ENCODE measurements at regions not wholly inside any gene's neighbourhood (a gene's known extent, or its start where the extent isn't known, plus 50 kb on each side); places are given as distances from the start of the nearest gene placed in this dataset.

DNA sequence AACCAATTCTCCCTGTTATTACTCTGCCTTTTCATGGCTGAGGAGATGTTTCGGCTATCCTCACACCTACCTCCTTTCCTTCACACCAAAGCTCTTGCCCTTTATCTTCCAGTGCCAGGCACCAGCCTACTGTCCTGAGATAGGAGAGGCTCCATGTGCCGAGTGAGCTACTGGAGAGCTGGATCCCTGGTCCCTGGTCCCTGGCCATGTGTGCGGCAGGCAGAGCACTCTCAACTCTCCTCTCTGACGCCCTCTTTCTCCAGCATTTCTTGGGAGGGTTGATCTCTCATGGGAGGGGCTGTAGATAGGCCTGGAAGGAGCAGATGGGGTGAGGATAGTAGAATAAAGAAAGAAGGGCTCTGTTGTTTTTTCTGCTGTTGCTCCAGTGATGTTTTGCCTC lies 277.1 kb upstream of the UMPS start:
- no peak for DNase-seq

GRCh38 chr3:124455891-124456290 lies 274.4 kb upstream of the UMPS start:
- no peak for DNase-seq

DNA sequence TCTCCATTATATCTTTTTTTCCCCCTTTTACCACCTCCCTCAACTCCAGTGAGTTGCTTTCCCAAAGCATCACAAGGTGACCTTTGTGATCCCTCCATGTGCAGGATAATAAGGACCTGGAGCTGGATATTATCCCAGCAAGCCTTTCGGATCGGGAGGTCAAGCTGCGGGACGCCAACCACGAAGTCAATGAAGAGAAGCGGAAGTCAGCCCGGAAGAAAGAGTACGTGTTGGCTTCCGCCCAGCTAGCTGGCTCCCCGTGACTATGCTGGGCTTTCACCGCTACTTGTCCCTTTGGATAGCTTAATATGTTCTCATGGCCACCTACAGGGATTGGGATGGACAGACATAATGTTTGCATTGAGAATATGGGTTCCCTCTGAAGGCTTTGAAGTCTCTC lies 273.7 kb upstream of the UMPS start:
- no peak for DNase-seq

DNA sequence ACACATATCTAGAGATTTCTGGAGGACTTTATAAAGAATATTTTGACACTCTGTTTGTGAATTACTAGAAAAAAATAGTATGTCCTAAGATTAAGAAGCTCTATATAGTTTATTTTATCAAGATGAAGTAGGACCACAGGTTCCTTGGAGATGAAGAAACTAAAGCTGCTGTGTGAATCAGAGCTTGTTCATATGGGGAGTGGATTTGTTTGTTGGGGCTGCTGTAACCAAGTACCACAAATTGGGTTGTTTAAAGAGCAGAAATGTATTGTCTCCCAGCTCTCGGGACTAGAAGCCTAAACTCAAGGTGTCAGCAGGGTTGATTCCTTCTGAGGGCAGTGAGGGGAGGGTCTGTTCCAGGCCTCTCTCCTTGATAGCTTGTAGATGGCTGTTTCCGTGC lies 270.6 kb upstream of the UMPS start:
- no peak for DNase-seq

- no peak for DNase-seq
These were observed 269.1 kb upstream of the UMPS start for GRCh38 chr3:124461126-124461525.

- DNase-seq, result no peak
These were observed 268.2 kb upstream of the UMPS start for GRCh38 chr3:124461838-124462632.

GRCh38 chr3:124463234-124463633 lies 267.0 kb upstream of the UMPS start:
- no peak for DNase-seq

GRCh38 chr3:124467980-124468902 lies 262.0 kb upstream of the UMPS start:
- DNase-seq, result peak; percentile 30 to 50

- DNase-seq, result no peak
These were observed 260.7 kb upstream of the UMPS start for GRCh38 chr3:124469555-124469954.

DNA sequence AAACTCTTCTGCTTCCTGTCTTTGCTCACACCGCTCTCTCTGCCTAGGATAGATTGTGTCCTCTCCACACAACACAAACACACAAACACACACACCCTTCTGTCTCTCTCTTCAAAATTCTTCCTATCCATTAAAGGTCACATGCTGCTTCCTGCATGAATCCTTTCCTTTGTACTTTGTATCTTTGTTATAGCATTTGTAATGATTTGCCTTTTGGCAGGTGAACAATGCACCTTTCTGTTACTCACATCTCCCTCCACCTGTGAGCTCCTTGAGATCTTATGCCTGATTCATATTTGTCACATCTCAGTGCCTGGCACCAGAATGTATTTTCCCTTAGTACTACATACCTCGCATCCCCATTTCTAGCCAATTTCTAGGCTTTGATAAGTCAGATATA lies 251.4 kb upstream of the UMPS start:
- no peak for DNase-seq

DNA sequence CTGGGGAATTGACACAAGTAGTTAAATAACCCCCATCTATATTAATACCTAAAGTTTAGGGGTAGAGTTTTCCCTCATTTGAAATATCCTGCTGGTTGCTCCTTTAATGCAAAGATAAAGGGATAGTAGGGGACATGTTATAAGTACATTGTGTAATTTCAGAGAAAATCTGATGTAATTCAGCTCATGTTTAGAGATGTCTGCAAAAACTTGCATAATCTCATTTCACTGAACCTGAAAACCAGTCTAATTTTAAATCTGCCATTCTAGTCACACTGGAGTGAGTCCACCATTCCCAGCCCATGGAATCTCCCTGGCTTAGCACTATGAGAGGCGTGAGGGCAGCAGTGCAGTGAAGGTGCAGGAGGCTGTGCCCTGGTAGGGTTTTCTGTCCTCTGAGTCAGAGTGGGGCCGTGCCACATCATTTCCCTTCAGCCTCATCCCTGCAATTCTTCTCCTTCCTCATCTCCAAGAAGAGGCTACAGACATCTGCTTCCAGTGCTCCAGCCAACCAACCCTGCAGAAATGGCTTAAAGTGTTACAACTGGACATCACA lies 246.3 kb upstream of the UMPS start:
- DNase-seq, result no peak

GRCh38 chr3:124486324-124486723 lies 243.9 kb upstream of the UMPS start:
- no peak for DNase-seq

- no peak for DNase-seq
These were observed 240.7 kb upstream of the UMPS start for GRCh38 chr3:124489506-124489905.

DNA sequence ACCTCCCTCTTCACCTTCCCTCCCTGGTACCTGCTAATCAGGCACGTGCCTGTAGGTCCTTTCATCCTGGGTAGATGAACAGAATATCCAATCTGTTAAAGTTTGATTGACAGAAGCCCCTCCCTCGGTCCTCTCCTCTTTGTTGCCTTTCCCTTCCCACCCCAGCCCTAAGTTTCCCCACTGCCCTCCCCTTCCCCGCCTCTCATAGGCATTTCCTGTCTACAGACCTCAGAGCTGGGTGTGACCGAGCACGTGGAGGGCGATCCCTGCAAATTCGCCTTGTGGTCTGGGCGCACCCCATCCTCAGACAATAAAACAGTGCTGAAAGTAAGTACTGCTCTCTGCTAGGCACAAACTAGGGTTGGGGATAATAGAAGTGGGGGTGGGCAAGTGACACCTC lies 239.2 kb upstream of the UMPS start:
- DNase-seq, result no peak

DNA sequence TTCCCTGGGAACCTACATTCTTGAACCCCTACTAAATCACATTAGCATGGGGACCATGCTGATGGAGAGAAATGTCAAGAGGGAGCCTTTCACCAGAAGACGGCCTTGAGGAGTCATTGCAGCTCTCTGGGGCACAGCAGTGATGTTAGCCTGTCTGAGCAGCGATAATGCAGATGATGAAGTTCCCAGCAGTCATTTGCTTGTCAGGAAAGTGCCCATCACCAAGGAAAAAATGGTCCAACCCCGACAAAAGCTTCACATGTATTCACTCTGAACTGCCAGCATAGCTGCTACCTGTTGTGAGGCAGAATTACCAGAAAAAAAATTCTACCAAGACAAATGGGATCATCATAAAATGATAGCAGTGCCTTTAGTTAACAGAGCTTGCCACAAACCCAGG lies 238.4 kb upstream of the UMPS start:
- DNase-seq, result no peak

- peak; percentile 22 to 23 for DNase-seq
These were observed 237.4 kb upstream of the UMPS start for GRCh38 chr3:124492824-124493223.

DNA sequence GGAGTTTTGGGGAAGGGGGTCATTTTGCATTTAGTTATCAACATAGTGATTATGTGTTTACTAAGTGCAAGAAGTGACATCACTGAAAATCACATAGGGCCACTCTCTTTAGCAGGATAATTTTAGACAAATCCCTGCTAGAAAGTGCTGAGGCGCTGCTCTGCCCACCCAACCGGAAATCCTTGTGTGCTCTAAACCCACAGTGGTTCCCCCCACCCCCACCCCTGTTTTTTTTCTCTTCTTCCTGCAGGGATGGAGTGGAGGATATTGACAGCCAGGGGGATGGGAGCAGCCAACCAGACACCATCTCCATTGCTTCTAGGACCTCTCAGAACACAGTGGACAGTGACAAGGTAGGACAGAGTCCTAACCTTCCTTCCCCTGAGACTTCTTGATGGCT lies 234.2 kb upstream of the UMPS start:
- DNase-seq, result no peak

GRCh38 chr3:124497487-124497886 lies 232.8 kb upstream of the UMPS start:
- DNase-seq, result no peak

DNA sequence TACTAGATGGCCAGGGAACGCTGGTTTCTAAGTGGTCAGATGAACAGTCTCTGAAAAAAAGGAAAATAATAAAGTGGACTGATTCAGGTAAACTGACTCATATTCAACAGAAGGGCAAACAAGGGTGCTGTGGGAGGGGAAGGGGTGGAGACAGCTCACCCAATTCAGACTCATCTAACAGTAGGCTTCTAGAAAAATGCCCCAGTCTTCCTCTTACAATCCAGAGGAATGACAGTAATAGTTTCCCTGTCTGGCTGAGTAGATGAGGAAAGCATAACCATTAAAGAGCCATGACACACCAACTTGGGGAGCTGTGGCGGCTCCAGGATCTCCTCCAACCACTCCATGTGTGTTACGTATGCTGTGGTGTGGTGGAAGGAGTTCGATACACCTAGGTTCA lies 231.4 kb upstream of the UMPS start:
- no peak for DNase-seq

- no peak for DNase-seq
These were observed 225.8 kb upstream of the UMPS start for GRCh38 chr3:124504332-124505059.

GRCh38 chr3:124509884-124510283 lies 220.4 kb upstream of the UMPS start:
- DNase-seq, result no peak

DNA sequence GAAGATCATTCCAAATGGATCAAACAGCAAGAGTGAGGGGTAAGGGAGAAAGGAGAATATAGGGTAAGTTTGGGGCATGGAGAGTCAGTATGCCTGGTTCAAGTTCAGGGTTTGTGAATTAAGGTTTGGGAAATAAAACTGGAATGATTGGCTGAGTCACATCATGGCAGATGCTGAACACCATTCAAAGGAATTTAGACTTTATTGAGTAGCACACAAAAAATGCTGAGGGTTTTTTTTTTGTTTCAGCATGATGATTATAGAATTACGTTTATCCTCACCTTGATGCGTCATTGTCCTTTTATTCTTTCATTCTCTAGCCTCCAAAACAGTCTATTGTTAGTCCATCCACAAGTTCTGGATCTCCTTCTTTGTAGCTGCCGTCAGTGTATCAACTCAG lies 220.0 kb upstream of the UMPS start:
- no peak for DNase-seq
